ENCODE measurements at regions not wholly inside any gene's neighbourhood (a gene's known extent, or its start where the extent isn't known, plus 50 kb on each side); places are given as distances from the start of the nearest gene placed in this dataset.

DNA sequence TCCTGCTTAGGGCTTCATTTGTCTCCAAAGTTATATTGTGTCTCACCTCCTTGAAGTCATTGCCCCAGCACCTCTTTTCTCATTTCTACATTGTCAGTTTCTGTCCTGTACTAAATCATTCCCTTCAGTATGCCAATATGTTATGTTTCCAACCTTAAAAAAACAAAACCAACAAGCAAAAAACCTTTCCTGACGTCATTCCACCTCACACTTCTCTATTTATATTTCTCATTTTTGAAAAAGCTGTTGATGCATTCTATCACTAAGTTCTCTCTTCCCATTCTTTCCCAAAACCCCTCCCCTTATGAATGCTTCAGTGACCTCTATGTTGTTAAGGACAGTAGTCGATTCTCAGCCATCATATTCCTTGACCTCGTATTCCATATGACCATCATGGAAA, 98.7 kb upstream of the ARHGAP24 start:
- Histone ChIP-seq H3K27me3 (replicated peaks; ENCODE audit: insufficient read depth, low read length) (no peaks in the 10 kb centered on the region), H4K20me1 (ENCODE audit: insufficient read depth, low read length) (no peaks in the 10 kb centered on the region), H2AFZ (ENCODE audit: low read length) (no peak overlapping the region), H3K27ac (ENCODE audit: low read length) (no peak overlapping the region), H3K79me2 (ENCODE audit: low read length) (no peaks in the 10 kb centered on the region), H3K4me1 (ENCODE audit: low read length) (no peaks in the 10 kb centered on the region), H3K4me2 (ENCODE audit: low read depth, low read length) (no peak overlapping the region), H3K9ac (ENCODE audit: low read length) (no peak overlapping the region), H3F3A (ENCODE audit: insufficient read depth, low read length) (no peaks in the 10 kb centered on the region), H3K9me3 (replicated peaks; ENCODE audit: insufficient read depth, low read length) (no peaks in the 10 kb centered on the region), H3K9me2 (replicated peaks; ENCODE audit: insufficient read depth, low read length) (no peaks in the 10 kb centered on the region), H3K4me3 (ENCODE audit: low read length) (no peak overlapping the region), H3K36me3 (replicated peaks; ENCODE audit: insufficient read depth, low read length) (no peaks in the 10 kb centered on the region)
- TF ChIP-seq EZH2phosphoT487 (IDR thresholded peaks at IDR 0.05; ENCODE audit: low read length) (no peak), EZH2 (optimal IDR thresholded peaks at IDR 0.05; ENCODE audit: low read depth, low read length) (no peak)
- TF ChIP-seq, protein P1, sequence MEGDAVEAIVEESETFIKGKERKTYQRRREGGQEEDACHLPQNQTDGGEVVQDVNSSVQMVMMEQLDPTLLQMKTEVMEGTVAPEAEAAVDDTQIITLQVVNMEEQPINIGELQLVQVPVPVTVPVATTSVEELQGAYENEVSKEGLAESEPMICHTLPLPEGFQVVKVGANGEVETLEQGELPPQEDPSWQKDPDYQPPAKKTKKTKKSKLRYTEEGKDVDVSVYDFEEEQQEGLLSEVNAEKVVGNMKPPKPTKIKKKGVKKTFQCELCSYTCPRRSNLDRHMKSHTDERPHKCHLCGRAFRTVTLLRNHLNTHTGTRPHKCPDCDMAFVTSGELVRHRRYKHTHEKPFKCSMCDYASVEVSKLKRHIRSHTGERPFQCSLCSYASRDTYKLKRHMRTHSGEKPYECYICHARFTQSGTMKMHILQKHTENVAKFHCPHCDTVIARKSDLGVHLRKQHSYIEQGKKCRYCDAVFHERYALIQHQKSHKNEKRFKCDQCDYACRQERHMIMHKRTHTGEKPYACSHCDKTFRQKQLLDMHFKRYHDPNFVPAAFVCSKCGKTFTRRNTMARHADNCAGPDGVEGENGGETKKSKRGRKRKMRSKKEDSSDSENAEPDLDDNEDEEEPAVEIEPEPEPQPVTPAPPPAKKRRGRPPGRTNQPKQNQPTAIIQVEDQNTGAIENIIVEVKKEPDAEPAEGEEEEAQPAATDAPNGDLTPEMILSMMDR (IDR thresholded peaks at IDR 0.05; ENCODE audit: low read length) = no peak
- no peak for DNase-seq

DNA sequence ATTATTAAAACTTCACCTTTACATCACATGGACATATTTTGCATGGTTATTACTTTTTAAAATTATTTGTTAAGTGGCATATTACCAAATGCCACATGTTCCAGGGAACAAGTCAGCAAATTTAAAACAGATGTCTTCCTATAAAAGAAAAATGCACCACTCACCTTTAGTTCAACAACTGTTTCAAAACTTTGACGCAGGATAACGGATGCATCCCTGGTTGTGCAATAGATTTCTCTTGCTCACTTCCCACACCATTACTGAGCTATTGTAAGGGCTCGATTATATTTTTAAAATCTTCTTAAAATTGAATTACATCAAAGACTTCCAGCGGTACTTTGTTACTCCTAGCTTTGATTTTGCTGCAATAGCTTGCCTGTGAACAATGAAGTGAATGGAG, 93.0 kb upstream of the ARHGAP24 start:
- H3F3A ChIP-seq (ENCODE audit: insufficient read depth, low read length) = no peaks in the 10 kb centered on the region
- no peaks in the 10 kb centered on the region for H3K27me3 ChIP-seq (replicated peaks; ENCODE audit: insufficient read depth, low read length)
- no peaks in the 10 kb centered on the region for H3K36me3 ChIP-seq (replicated peaks; ENCODE audit: insufficient read depth, low read length)
- H3K4me1 ChIP-seq (ENCODE audit: low read length) = no peaks in the 10 kb centered on the region
- TF ChIP-seq EZH2phosphoT487 (IDR thresholded peaks at IDR 0.05; ENCODE audit: low read length) (no peak), EZH2 (optimal IDR thresholded peaks at IDR 0.05; ENCODE audit: low read depth, low read length) (no peak)
- TF ChIP-seq, protein P1 (IDR thresholded peaks at IDR 0.05; ENCODE audit: low read length) = no peak
- no peak overlapping the region for H3K27ac ChIP-seq (ENCODE audit: low read length)
- no peaks in the 10 kb centered on the region for H4K20me1 ChIP-seq (ENCODE audit: insufficient read depth, low read length)
- H3K9ac ChIP-seq (ENCODE audit: low read length) = no peak overlapping the region
- H3K79me2 ChIP-seq (ENCODE audit: low read length) = no peaks in the 10 kb centered on the region
- H3K9me3 ChIP-seq (replicated peaks; ENCODE audit: insufficient read depth, low read length) = no peaks in the 10 kb centered on the region
- H2AFZ ChIP-seq (ENCODE audit: low read length) = no peak overlapping the region
- H3K4me2 ChIP-seq (ENCODE audit: low read depth, low read length) = no peak overlapping the region
- H3K4me3 ChIP-seq (ENCODE audit: low read length) = no peak overlapping the region
- DNase-seq = no peak
- H3K9me2 ChIP-seq (replicated peaks; ENCODE audit: insufficient read depth, low read length) = no peaks in the 10 kb centered on the region

DNA sequence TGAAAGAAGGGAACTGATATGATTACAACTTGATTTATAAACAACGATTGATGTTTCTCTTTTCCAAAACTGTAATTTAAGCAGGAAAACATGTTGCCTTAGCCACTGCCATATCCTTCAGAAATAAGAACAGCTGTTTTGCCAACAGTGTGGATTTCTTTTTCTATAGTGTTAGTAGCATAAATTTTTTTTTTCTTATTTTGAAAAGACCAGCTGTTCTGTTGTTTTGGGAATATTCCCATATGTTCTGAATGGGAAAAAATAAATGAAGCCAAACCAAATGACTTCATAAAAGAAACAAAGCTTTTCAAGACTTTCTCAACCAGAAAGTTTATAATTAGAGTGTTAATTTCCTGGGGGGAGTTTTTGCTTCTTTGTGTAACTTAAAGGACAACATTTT, 83.9 kb upstream of the ARHGAP24 start:
- no peak overlapping the region for H3K27ac ChIP-seq (ENCODE audit: low read length)
- no peaks in the 10 kb centered on the region for H3K79me2 ChIP-seq (ENCODE audit: low read length)
- H3K9ac ChIP-seq (ENCODE audit: low read length) = no peak overlapping the region
- H3K4me3 ChIP-seq (ENCODE audit: low read length) = no peak overlapping the region
- H3K27me3 ChIP-seq (replicated peaks; ENCODE audit: insufficient read depth, low read length) = no peaks in the 10 kb centered on the region
- H3K4me1 ChIP-seq (ENCODE audit: low read length) = no peaks in the 10 kb centered on the region
- DNase-seq = no peak
- no peaks in the 10 kb centered on the region for H4K20me1 ChIP-seq (ENCODE audit: insufficient read depth, low read length)
- no peaks in the 10 kb centered on the region for H3K36me3 ChIP-seq (replicated peaks; ENCODE audit: insufficient read depth, low read length)
- no peak overlapping the region for H3K4me2 ChIP-seq (ENCODE audit: low read depth, low read length)
- no peaks in the 10 kb centered on the region for H3K9me2 ChIP-seq (replicated peaks; ENCODE audit: insufficient read depth, low read length)
- no peak overlapping the region for H2AFZ ChIP-seq (ENCODE audit: low read length)
- H3K9me3 ChIP-seq (replicated peaks; ENCODE audit: insufficient read depth, low read length) = no peaks in the 10 kb centered on the region
- TF ChIP-seq, protein P1 (IDR thresholded peaks at IDR 0.05; ENCODE audit: low read length) = no peak
- TF ChIP-seq EZH2 (optimal IDR thresholded peaks at IDR 0.05; ENCODE audit: low read depth, low read length) = no peak
- TF ChIP-seq EZH2phosphoT487 (IDR thresholded peaks at IDR 0.05; ENCODE audit: low read length) = no peak
- no peaks in the 10 kb centered on the region for H3F3A ChIP-seq (ENCODE audit: insufficient read depth, low read length)
